Fibroblast of villous mesenchyme (primary cell): ENCODE measurements at regions not wholly inside any gene's neighbourhood (a gene's known extent, or its start where the extent isn't known, plus 50 kb on each side); places are given as distances from the start of the nearest gene placed in this dataset.

Source experiments
- DNase-seq: peaks from one replicate; pipeline ENCODE4 v3.0.0-alpha.2; 2010; ENCODE audit warnings: low read depth
- H3K4me3 ChIP-seq: 2 replicates; pipeline ENCODE4 v1.5.1; 2011; ENCODE audit warnings: low read depth, mild to moderate bottlenecking, low read length
- TF ChIP-seq, protein P1 (sequence below): IDR thresholded peaks from 2 replicates; pipeline ENCODE4 v1.5.1; 2012; ENCODE audit warnings: low read depth, mild to moderate bottlenecking, low read length; ENCODE audit not compliant: insufficient read depth

DNA sequence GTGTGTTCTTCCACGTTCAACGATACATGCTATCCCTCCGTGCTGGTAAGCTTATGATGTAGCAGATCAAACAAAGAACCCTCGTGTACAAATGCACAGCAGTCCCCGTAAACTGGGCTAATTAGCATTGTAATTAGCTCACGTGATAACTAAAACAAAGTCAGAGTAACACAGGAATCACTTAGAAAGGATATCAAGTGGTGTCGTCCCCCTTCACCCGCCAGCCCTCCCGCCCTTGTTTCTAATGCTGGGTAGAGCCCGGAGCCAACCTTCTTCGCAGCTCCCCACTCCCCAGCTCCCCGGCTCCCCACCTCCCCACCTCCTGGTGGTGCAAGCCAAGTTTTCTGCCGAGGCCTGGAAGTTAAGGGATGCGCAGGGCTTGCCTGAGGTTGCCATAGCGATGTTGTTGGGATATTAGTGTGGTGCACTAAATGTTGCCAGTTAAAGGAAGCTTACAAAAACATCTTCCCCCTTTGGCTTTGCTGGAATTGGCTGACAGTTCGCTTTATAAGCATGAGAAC, 357.9 kb upstream of the CCNH start:
- no peak overlapping the region for H3K4me3 ChIP-seq
- TF ChIP-seq, protein P1, sequence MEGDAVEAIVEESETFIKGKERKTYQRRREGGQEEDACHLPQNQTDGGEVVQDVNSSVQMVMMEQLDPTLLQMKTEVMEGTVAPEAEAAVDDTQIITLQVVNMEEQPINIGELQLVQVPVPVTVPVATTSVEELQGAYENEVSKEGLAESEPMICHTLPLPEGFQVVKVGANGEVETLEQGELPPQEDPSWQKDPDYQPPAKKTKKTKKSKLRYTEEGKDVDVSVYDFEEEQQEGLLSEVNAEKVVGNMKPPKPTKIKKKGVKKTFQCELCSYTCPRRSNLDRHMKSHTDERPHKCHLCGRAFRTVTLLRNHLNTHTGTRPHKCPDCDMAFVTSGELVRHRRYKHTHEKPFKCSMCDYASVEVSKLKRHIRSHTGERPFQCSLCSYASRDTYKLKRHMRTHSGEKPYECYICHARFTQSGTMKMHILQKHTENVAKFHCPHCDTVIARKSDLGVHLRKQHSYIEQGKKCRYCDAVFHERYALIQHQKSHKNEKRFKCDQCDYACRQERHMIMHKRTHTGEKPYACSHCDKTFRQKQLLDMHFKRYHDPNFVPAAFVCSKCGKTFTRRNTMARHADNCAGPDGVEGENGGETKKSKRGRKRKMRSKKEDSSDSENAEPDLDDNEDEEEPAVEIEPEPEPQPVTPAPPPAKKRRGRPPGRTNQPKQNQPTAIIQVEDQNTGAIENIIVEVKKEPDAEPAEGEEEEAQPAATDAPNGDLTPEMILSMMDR: no peak
- DNase-seq: no peak

DNA sequence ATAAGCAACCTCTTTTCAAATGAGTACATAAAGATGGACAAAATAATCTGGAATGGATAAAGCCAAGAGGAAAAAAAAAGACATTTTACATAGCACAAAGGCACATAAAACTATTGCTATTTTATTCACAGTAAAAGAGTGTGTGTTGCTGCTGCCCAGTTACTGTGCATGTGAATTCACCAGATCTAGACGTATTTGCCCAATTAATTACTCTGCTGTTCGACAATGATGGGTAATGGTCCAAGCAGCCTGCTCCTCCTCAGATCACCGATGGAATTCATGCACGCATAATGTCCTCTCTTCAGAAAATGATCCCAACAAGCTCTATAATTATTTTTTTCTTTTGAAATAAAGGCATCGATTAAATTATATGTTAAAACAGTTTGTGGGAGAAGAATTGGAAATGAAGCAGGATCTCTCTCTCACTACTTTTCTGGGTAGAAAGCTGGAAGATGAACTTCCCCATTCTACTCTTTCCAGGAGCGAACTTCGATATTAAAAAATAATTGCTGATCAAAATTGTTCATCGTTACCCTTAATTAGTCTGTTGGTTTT, 357.4 kb upstream of the CCNH start:
- DNase-seq: no peak
- TF ChIP-seq, protein P1: no peak
- no peak overlapping the region for H3K4me3 ChIP-seq

DNA sequence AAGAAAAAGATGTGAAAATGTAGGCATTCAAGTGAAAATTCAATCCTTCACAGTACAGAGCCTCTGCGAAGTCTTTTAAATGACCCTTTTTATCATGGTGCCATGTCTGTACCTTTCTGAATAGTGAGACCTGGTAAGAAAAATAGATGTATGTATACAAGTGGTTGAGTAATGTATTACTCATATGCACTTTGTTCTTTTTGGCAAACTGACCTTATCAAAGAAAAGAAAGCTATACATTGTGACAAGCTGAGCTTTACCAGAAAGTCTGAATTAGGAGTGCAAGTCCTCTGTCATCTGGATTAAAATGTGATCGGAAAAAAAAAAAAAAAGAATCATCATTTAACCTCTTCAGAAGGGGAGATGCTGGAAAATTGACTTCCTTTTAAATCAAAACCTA, 356.4 kb upstream of the CCNH start:
- TF ChIP-seq, protein P1: no peak
- H3K4me3 ChIP-seq: no peak overlapping the region
- DNase-seq: no peak

DNA sequence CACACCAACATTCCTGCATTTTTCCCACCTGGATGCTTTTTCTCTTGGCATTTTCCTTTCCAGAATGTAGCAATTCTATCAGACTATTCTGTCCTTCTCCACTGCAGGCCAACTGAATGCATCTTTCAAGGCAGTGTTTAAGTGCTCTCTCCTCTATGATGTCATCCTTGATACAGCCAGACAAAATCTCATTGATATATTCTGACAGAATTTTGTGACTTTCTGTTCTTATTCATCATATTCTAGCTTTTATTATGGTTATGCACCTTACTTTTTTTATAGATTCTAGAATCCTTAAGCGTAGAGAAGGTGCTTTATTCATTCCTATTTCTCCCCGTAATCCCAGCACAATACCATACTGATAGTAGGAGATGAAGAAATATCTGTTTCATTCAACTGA, 355.5 kb upstream of the CCNH start:
- TF ChIP-seq, protein P1: no peak
- no peak for DNase-seq
- no peak overlapping the region for H3K4me3 ChIP-seq

DNA sequence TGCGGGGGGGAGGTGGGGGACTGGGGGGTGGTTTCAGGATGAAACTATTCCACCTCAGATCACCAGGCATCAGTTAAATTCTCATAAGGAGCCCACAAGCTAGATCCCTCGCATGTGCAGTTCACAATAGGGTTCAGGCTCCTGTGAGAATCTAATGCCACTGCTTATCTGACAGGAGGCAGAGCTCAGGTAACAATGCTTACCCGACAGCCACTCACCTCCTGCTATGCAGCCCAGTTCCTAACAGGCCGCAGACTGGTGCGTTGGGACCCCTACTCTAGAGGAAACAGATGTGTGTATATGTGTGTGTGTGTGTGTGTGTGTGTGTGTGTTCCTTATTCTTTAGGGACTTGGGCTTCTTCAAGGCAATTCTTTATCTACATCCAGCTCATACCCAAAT, 352.3 kb upstream of the CCNH start:
- no peak overlapping the region for H3K4me3 ChIP-seq
- TF ChIP-seq, protein P1: no peak
- DNase-seq: no peak

DNA sequence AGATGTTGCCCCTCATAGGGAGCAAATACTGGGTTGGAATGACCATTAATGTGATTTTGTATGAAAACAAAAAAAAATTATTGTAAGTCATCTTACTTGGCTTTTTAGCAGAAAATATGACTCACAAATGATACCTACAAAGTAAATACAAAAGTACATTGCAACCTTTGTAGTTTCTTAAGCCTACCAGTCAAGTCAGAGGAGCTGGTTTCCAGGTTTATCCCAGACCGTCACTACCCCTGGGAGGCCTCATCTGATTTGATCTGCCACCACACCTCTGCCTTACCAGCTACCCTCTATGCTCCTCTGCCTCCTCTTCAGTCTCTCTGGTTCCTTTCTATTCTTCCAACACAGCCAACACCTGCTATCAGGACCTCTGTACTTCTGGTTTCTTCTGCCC, 349.9 kb upstream of the CCNH start:
- no peak overlapping the region for H3K4me3 ChIP-seq
- no peak for DNase-seq
- TF ChIP-seq, protein P1: no peak

DNA sequence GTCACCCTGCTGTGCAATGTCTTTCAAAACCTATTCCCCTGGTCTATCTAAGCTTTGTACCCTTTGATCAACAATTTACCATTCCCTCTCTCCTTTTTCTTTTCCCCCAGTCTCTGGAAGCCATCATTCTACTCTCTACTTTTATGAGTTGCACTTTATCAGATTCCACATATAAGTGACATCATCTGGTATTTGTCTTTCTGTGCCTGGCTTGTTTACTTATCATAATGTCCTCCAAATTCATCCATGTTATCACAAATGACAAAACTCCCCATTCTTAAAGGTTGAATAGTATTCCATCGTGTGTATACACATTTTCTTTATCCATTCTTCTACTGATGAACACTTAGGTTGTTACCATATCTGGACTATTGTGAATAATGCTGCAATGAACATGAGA, 344.2 kb upstream of the CCNH start:
- DNase-seq: no peak
- H3K4me3 ChIP-seq: no peak overlapping the region
- TF ChIP-seq, protein P1: no peak
